GM12891 (cell line): ENCODE measurements at regions not wholly inside any gene's neighbourhood (a gene's known extent, or its start where the extent isn't known, plus 50 kb on each side); places are given as distances from the start of the nearest gene placed in this dataset.
"Not testable (repeated sequence)": the region's sequence is repeated elsewhere in the genome, so short reads cannot be mapped to it uniquely, and the experiment has no call there.

ENCODE experiments used
- POLR2A ChIP-seq: IDR thresholded peaks from 2 replicates; pipeline ENCODE4 v1.6.1; 2011; ENCODE audit warnings: low read depth, low read length, control low read depth
- TAF1 ChIP-seq: IDR thresholded peaks from 2 replicates; pipeline ENCODE4 v1.6.1; 2011; ENCODE audit warnings: low read depth, low read length, control low read depth

- not testable (repeated sequence) for TF ChIP-seq POLR2A, TAF1
Observed at GRCh38 chr15:21249508-21250019, 190.7 kb downstream of the POTEB3 start.
